Keratinocyte (primary cell): ENCODE measurements at regions not wholly inside any gene's neighbourhood (a gene's known extent, or its start where the extent isn't known, plus 50 kb on each side); places are given as distances from the start of the nearest gene placed in this dataset.

ENCODE experiments used
- DNase-seq: peaks from one replicate; pipeline ENCODE4 v3.0.0-alpha.2; 2011; ENCODE audit warnings: low read depth, missing footprints, low spot score
- FAIRE-seq: peaks from 2 replicates; lab custom pipeline; 2011; peaks lifted over from hg19 to GRCh38; lab: Jason Lieb, UNC
- H2AFZ ChIP-seq: 2 replicates; pipeline ENCODE4 v1.6.0; 2012; ENCODE audit warnings: low read length, control low read depth, inconsistent platforms; ENCODE audit not compliant: control insufficient read depth
- H3K27ac ChIP-seq: 2 replicates; pipeline ENCODE4 v1.5.1; 2011; ENCODE audit warnings: low read length; ENCODE audit not compliant: control insufficient read depth, insufficient read depth
- H3K27me3 ChIP-seq: 3 replicates; pipeline ENCODE4 v1.6.0; 2011; ENCODE audit warnings: low read length; ENCODE audit not compliant: control insufficient read depth, insufficient read depth; ENCODE audit errors: extremely low read depth
- H3K36me3 ChIP-seq, 2 experiments: 2 replicates in 1 of 2; 3 replicates in 1 of 2; pipeline ENCODE4 v1.5.1; 2011; ENCODE audit warnings: low read length in 2 of 2, mild to moderate bottlenecking in 1 of 2; ENCODE audit not compliant: control insufficient read depth in 2 of 2, insufficient read depth in 2 of 2; ENCODE audit errors: extremely low read depth in 1 of 2
- H3K4me1 ChIP-seq: 3 replicates; pipeline ENCODE4 v1.5.1; 2011; ENCODE audit warnings: low read length; ENCODE audit not compliant: control insufficient read depth, insufficient read depth; ENCODE audit errors: extremely low read depth
- H3K4me2 ChIP-seq: 3 replicates; pipeline ENCODE4 v1.6.0; 2011; ENCODE audit warnings: low read depth, low read length; ENCODE audit not compliant: control insufficient read depth, insufficient read depth; ENCODE audit errors: extremely low read depth
- H3K4me3 ChIP-seq, 3 experiments: fragments of 200-600 bp in 1 of 3; sonication (generic) in 1 of 3; 2 replicates in 2 of 3; 3 replicates in 1 of 3; pipeline ENCODE4 v1.5.1; 2011 to 2016; ENCODE audit warnings: low read length in 3 of 3, mild to moderate bottlenecking in 3 of 3, control low read depth in 2 of 3, inconsistent platforms in 1 of 3, low read depth in 1 of 3, mixed read lengths in 1 of 3, mixed run types in 1 of 3, moderate library complexity in 1 of 3; ENCODE audit not compliant: control insufficient read depth in 2 of 3, insufficient read depth in 2 of 3; ENCODE audit errors: extremely low read depth in 1 of 3
- H3K79me2 ChIP-seq: 2 replicates; pipeline ENCODE4 v1.6.0; 2012; ENCODE audit warnings: low read length; ENCODE audit not compliant: control insufficient read depth, insufficient read depth
- H3K9ac ChIP-seq: 3 replicates; pipeline ENCODE4 v1.6.0; 2011; ENCODE audit warnings: low read length; ENCODE audit not compliant: control insufficient read depth, insufficient read depth; ENCODE audit errors: extremely low read depth
- H3K9me1 ChIP-seq: 3 replicates; pipeline ENCODE4 v1.6.0; 2011; ENCODE audit warnings: low read length; ENCODE audit not compliant: control insufficient read depth, insufficient read depth; ENCODE audit errors: extremely low read depth
- H3K9me3 ChIP-seq: 2 replicates; pipeline ENCODE4 v1.5.1; 2012; ENCODE audit warnings: low read depth, low read length; ENCODE audit not compliant: control insufficient read depth
- H4K20me1 ChIP-seq: 3 replicates; pipeline ENCODE4 v1.6.0; 2011; ENCODE audit warnings: low read length; ENCODE audit not compliant: control insufficient read depth, insufficient read depth; ENCODE audit errors: extremely low read depth
- EZH2 ChIP-seq: IDR thresholded peaks from one replicate; pipeline ENCODE4 v1.6.1; 2012; ENCODE audit warnings: inconsistent platforms, mild to moderate bottlenecking, low read length, moderate library complexity
- dilution Hi-C: fragments of 300-500 bp; cut with MboI; formaldehyde crosslinking; loops from one replicate; pipeline ENCODE4 v1.7.0; 2020; ENCODE audit warnings: low sequenced_read_pairs; ENCODE audit not compliant: extremely low pct_ligation_motif_present
- TF ChIP-seq, protein P1 (sequence below), 3 experiments: IDR thresholded peaks in 1 of 3; conservative IDR thresholded peaks in 1 of 3; optimal IDR thresholded peaks in 1 of 3; 2 replicates in 2 of 3; 3 replicates in 1 of 3; pipeline versions ENCODE3 to v1.5.1; 2011; ENCODE audit warnings: low read length in 3 of 3, mild to moderate bottlenecking in 3 of 3, moderate library complexity in 2 of 3, control low read depth in 1 of 3, inconsistent platforms in 1 of 3; ENCODE audit not compliant: insufficient read depth in 2 of 3; ENCODE audit errors: extremely low read depth in 1 of 3

DNA sequence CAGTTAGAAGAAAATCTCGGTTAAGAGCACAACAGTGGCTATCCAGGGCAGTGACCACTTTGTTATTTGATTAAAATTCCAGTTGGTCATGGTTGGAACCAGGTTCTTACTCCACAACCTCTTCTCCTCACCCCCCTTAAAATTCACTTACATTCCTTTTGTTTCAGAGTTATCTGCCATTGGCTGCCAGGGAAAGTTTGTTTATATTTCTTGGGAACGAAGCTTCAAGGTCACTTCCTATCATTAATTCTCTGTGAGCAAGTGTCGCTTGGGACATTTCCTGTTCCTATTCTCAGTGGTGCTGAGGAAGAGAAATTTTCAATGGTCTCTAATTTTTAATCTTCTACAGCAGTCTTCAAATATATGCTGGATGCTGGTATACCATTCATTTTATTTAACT is 121.1 kb upstream of the COL21A1 start:
- Histone ChIP-seq H3K9me1 (no peaks in the 10 kb centered on the region), H3K4me3 (no peak overlapping the region), H4K20me1 (no peaks in the 10 kb centered on the region), H3K79me2 (no peaks in the 10 kb centered on the region), H3K9ac (no peak overlapping the region), H3K27me3 (no peaks in the 10 kb centered on the region), H2AFZ (no peak overlapping the region), H3K9me3 (no peaks in the 10 kb centered on the region), H3K27ac (no peak overlapping the region), H3K36me3 (no peaks in the 10 kb centered on the region), H3K4me2 (no peak overlapping the region), H3K4me1 (peaks cover 33% of the 10 kb centered on the region)
- TF ChIP-seq, protein P1, sequence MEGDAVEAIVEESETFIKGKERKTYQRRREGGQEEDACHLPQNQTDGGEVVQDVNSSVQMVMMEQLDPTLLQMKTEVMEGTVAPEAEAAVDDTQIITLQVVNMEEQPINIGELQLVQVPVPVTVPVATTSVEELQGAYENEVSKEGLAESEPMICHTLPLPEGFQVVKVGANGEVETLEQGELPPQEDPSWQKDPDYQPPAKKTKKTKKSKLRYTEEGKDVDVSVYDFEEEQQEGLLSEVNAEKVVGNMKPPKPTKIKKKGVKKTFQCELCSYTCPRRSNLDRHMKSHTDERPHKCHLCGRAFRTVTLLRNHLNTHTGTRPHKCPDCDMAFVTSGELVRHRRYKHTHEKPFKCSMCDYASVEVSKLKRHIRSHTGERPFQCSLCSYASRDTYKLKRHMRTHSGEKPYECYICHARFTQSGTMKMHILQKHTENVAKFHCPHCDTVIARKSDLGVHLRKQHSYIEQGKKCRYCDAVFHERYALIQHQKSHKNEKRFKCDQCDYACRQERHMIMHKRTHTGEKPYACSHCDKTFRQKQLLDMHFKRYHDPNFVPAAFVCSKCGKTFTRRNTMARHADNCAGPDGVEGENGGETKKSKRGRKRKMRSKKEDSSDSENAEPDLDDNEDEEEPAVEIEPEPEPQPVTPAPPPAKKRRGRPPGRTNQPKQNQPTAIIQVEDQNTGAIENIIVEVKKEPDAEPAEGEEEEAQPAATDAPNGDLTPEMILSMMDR (optimal IDR thresholded peaks at IDR 0.05 in 1 of 3, IDR thresholded peaks at IDR 0.05 in 1 of 3, conservative IDR thresholded peaks at IDR 0.05 in 1 of 3; ENCODE audit: extremely low read depth in 1 of 3, insufficient read depth in 2 of 3, low read length in 3 of 3): no peak
- TF ChIP-seq EZH2: no peak
- DNase-seq (no peak), FAIRE-seq (no peak)
- dilution Hi-C loops: loop anchor here (25.0 kb wide), 1 partner anchor 94 kb away; no protein-coding TSS in a partner anchor

DNA sequence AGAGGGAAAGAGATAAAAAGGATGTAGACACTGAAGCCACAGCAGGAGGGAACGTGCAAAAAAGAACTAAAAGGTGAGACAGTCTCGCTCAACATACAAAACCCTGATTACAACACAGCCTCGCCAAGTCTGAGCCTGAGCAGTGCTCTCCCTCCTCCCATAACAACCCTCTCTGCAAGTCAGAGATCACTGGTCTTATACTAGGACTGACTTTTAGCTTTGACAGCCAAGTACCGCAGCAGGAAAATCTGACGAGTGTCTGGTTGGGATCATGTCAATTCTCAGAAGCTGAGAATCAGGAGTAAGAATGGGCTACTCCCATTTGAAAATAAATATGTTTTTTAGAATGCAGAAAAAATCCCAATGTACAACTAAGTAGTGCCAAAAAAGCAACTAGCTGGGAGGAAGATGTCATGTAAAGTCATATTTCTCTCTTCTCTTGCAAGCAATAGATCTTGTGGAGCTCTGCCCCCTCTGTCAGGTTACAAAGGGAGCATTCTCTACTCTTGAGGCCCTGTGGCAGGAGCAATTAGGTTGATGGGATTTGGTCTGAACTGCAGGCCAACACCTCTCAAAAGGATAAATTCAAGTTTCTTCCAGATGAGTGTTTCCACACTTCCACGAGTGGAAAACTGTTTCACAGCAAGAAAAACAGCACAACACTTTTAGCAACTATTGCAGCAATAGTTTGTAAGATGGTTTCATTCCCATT is 118.9 kb upstream of the COL21A1 start:
- Histone ChIP-seq H3K4me3 (no peak overlapping the region), H3K4me1 (peaks cover 28% of the 10 kb centered on the region), H3K9me1 (no peaks in the 10 kb centered on the region), H3K27me3 (no peaks in the 10 kb centered on the region), H3K36me3 (no peaks in the 10 kb centered on the region), H2AFZ (no peak overlapping the region), H3K27ac (no peak overlapping the region), H3K4me2 (no peak overlapping the region), H3K9me3 (no peaks in the 10 kb centered on the region), H3K9ac (no peak overlapping the region), H4K20me1 (no peaks in the 10 kb centered on the region), H3K79me2 (no peaks in the 10 kb centered on the region)
- no peak for FAIRE-seq
- dilution Hi-C loops: loop anchor here (25.0 kb wide), 1 partner anchor 96 kb away; no protein-coding TSS in a partner anchor
- TF ChIP-seq, protein P1 (optimal IDR thresholded peaks at IDR 0.05 in 1 of 3, IDR thresholded peaks at IDR 0.05 in 1 of 3, conservative IDR thresholded peaks at IDR 0.05 in 1 of 3; ENCODE audit: extremely low read depth in 1 of 3, insufficient read depth in 2 of 3, low read length in 3 of 3): no peak
- no peak for TF ChIP-seq EZH2
- no peak for DNase-seq
